GM12878 (cell line): ENCODE measurements at regions not wholly inside any gene's neighbourhood (a gene's known extent, or its start where the extent isn't known, plus 50 kb on each side); places are given as distances from the start of the nearest gene placed in this dataset.

ENCODE experiments used
- ATAC-seq: fragments of 200-7000 bp; cut with Tn5 transposase; 3 replicates; pipeline ENCODE4 v1.9.1; 2020; ENCODE audit warnings: mild to moderate bottlenecking, moderate library complexity
- BruUV-seq: library from RNA; stranded (reverse); fragments of 400-500 nt; replicated peaks from 2 replicates; lab custom pipeline; 2021; lab: Mats Ljungman, UMichigan
- CTCF ChIA-PET: fragments of 300-600 bp; sonication (Branson Sonifier 250); formaldehyde crosslinking; extraction: SDS; loops from one replicate; lab custom pipeline; 2021; ENCODE audit warnings: inconsistent platforms; lab: Yijun Ruan, JAX
- POLR2A ChIA-PET: fragments of 350-600 bp; formaldehyde crosslinking; extraction: SDS; loops from one replicate; lab custom pipeline; 2021; ENCODE audit warnings: inconsistent platforms; lab: Charles Lee
- RAD21 ChIA-PET: fragments of 300-600 bp; sonication (Branson Sonifier 250); formaldehyde crosslinking; loops from one replicate; lab custom pipeline; 2023; ENCODE audit warnings: antibody characterized with exemption; ENCODE audit not compliant: unreplicated experiment; lab: Charles Lee
- SMC1A ChIA-PET: fragments of 300-600 bp; sonication (Branson Sonifier 250); formaldehyde crosslinking; loops from one replicate; lab custom pipeline; 2023; ENCODE audit not compliant: unreplicated experiment, uncharacterized antibody; lab: Charles Lee
- DNase-seq: peaks from one replicate; pipeline ENCODE4 v3.0.0-alpha.2; 2011; ENCODE audit warnings: low read depth, low spot score
- FAIRE-seq: peaks from 3 replicates; lab custom pipeline; 2011; peaks lifted over from hg19 to GRCh38; lab: Jason Lieb, UNC
- H2AFZ ChIP-seq: 2 replicates; pipeline ENCODE4 v1.6.0; 2011; ENCODE audit warnings: low read depth, low read length, control low read depth; ENCODE audit not compliant: control insufficient read depth
- H3K27ac ChIP-seq: 2 replicates; pipeline ENCODE4 v1.5.1; 2011; ENCODE audit warnings: control low read depth; ENCODE audit not compliant: control insufficient read depth, insufficient read depth
- H3K27me3 ChIP-seq, 2 experiments: replicated peaks in 1 of 2; 2 replicates each; pipeline versions ENCODE4 v1.6.0 to v1.6.1; 2011; ENCODE audit warnings: low read length in 1 of 2; ENCODE audit not compliant: control insufficient read depth in 2 of 2, insufficient read depth in 2 of 2
- H3K36me3 ChIP-seq, 2 experiments: 2 replicates each; pipeline ENCODE4 v1.5.1; 2011; ENCODE audit warnings: low read length in 1 of 2; ENCODE audit not compliant: control insufficient read depth in 2 of 2, insufficient read depth in 2 of 2
- H3K4me1 ChIP-seq: 2 replicates; pipeline ENCODE4 v1.6.1; 2011; ENCODE audit warnings: mild to moderate bottlenecking, low read length, moderate library complexity, mixed read lengths; ENCODE audit not compliant: control insufficient read depth, insufficient read depth
- H3K4me2 ChIP-seq: 2 replicates; pipeline ENCODE4 v1.6.0; 2011; ENCODE audit warnings: control low read depth; ENCODE audit not compliant: control insufficient read depth, insufficient read depth
- H3K4me3 ChIP-seq: fragments of 200-600 bp; sonication (generic); 2 replicates; pipeline ENCODE4 v1.5.1; 2016
- H3K79me2 ChIP-seq: 2 replicates; pipeline ENCODE4 v1.6.0; 2011; ENCODE audit warnings: low read length; ENCODE audit not compliant: control insufficient read depth, insufficient read depth
- H3K9ac ChIP-seq: 2 replicates; pipeline ENCODE4 v1.8.0; 2011; ENCODE audit warnings: low read length, control low read depth, mixed read lengths; ENCODE audit not compliant: control insufficient read depth, insufficient read depth
- H3K9me3 ChIP-seq: replicated peaks from 3 replicates; pipeline ENCODE4 v1.5.1; 2011; ENCODE audit warnings: mild to moderate bottlenecking, low read length; ENCODE audit not compliant: control insufficient read depth, insufficient read depth
- H4K20me1 ChIP-seq: 2 replicates; pipeline ENCODE4 v1.6.0; 2011; ENCODE audit not compliant: control insufficient read depth, insufficient read depth
- BACH1 ChIP-seq: fragments of 450-650 bp; IDR thresholded peaks from 2 replicates; pipeline ENCODE4 v1.6.1; 2017; ENCODE audit warnings: mild to moderate bottlenecking, borderline replicate concordance
- DPF2 ChIP-seq: fragments of 450-650 bp; IDR thresholded peaks from 2 replicates; pipeline ENCODE4 v1.6.1; 2017; ENCODE audit warnings: mild to moderate bottlenecking
- E2F8 ChIP-seq: fragments of 450-650 bp; IDR thresholded peaks from 2 replicates; pipeline ENCODE4 v1.6.1; 2018; ENCODE audit warnings: mild to moderate bottlenecking, low read depth, moderate library complexity; ENCODE audit not compliant: partially characterized antibody
- IRF4 ChIP-seq: IDR thresholded peaks from 2 replicates; pipeline ENCODE4 v1.6.1; 2011; ENCODE audit warnings: low read depth, low read length
- JUNB ChIP-seq: IDR thresholded peaks from 2 replicates; pipeline ENCODE4 v1.6.1; 2016; ENCODE audit warnings: antibody characterized with exemption, mild to moderate bottlenecking
- MTA2 ChIP-seq: fragments of 450-650 bp; IDR thresholded peaks from 2 replicates; pipeline ENCODE4 v1.6.1; 2016; ENCODE audit warnings: low read depth, mild to moderate bottlenecking, moderate library complexity
- NR2C2 ChIP-seq: IDR thresholded peaks from 2 replicates; pipeline ENCODE4 v1.6.1; 2011; ENCODE audit warnings: borderline replicate concordance, low read depth; ENCODE audit not compliant: control insufficient read depth, insufficient read length
- NRF1 ChIP-seq: conservative IDR thresholded peaks from 2 replicates; pipeline ENCODE4 v1.6.1; 2011; ENCODE audit warnings: mild to moderate bottlenecking, low read depth, low read length, improper control_type of control experiment
- RAD21 ChIP-seq: IDR thresholded peaks from 2 replicates; pipeline ENCODE4 v1.6.1; 2011; ENCODE audit warnings: mild to moderate bottlenecking, low read depth, low read length, moderate library complexity; ENCODE audit not compliant: insufficient read depth
- RAD51 ChIP-seq: fragments of 450-650 bp; IDR thresholded peaks from 2 replicates; pipeline ENCODE4 v1.6.1; 2016; ENCODE audit warnings: moderate library complexity, mild to moderate bottlenecking, inconsistent platforms
- SMC3 ChIP-seq: IDR thresholded peaks from 2 replicates; pipeline ENCODE4 v1.6.1; 2011; ENCODE audit warnings: low read length, improper control_type of control experiment, borderline replicate concordance
- STAT3 ChIP-seq: IDR thresholded peaks from 2 replicates; pipeline ENCODE4 v1.6.1; 2011; ENCODE audit warnings: low read depth, low read length, improper control_type of control experiment
- WGBS: methylation state at CpG from one replicate; pipeline ENCODE4 v1.1.6; 2016; ENCODE audit warnings: low lambda C conversion rate; ENCODE audit not compliant: insufficient replicate concordance, insufficient coverage; ENCODE audit errors: missing lambda C conversion rate; 5-methylcytosine and 5-hydroxymethylcytosine counted together
- in situ Hi-C: fragments of 300-500 bp; cut with MboI; formaldehyde crosslinking; loops from 9 replicates; pipeline ENCODE4 v1.14.3; 2018; ENCODE audit warnings: mixed read lengths
- intact Hi-C: fragments of 100-400 bp; cut with micrococcal nuclease; formaldehyde crosslinking; loops from one replicate; pipeline ENCODE4 v1.14.2; 2022; ENCODE audit not compliant: unreplicated experiment
- TF ChIP-seq, protein P1 (sequence below): fragments of 450-650 bp; IDR thresholded peaks from 2 replicates; pipeline ENCODE4 v1.6.1; 2017; ENCODE audit warnings: borderline replicate concordance
- TF ChIP-seq, protein P2 (sequence below): fragments of 450-650 bp; IDR thresholded peaks from 2 replicates; pipeline ENCODE4 v1.6.1; 2017; ENCODE audit warnings: antibody characterized with exemption, mild to moderate bottlenecking, moderate library complexity
- TF ChIP-seq, protein P3 (sequence below): IDR thresholded peaks from 2 replicates; pipeline ENCODE4 v1.6.1; 2012; ENCODE audit warnings: low read length, inconsistent platforms

- H3K27me3 ChIP-seq = no peaks in the 10 kb centered on the region
- H3K4me3 ChIP-seq = no peak overlapping the region
- CTCF ChIA-PET = no interaction called here
- no peak for FAIRE-seq
- H4K20me1 ChIP-seq = no peaks in the 10 kb centered on the region
- no TSS peak for BruUV-seq
- no peaks in the 10 kb centered on the region for H3K36me3 ChIP-seq
- RAD21 ChIA-PET = no interaction called here
- no peak for ATAC-seq
- no peak overlapping the region for H3K27ac ChIP-seq
- H3K4me2 ChIP-seq = no peak overlapping the region
- in situ Hi-C loops = no loop called here
- SMC1A ChIA-PET = no interaction called here
- POLR2A ChIA-PET = no interaction called here
- DNase-seq = no peak
- H2AFZ ChIP-seq = no peak overlapping the region
- no peaks in the 10 kb centered on the region for H3K79me2 ChIP-seq
- TF ChIP-seq, protein P1, sequence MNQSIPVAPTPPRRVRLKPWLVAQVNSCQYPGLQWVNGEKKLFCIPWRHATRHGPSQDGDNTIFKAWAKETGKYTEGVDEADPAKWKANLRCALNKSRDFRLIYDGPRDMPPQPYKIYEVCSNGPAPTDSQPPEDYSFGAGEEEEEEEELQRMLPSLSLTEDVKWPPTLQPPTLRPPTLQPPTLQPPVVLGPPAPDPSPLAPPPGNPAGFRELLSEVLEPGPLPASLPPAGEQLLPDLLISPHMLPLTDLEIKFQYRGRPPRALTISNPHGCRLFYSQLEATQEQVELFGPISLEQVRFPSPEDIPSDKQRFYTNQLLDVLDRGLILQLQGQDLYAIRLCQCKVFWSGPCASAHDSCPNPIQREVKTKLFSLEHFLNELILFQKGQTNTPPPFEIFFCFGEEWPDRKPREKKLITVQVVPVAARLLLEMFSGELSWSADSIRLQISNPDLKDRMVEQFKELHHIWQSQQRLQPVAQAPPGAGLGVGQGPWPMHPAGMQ = no peak
- no peak for TF ChIP-seq JUNB
- TF ChIP-seq DPF2 = no peak
- TF ChIP-seq, protein P2, sequence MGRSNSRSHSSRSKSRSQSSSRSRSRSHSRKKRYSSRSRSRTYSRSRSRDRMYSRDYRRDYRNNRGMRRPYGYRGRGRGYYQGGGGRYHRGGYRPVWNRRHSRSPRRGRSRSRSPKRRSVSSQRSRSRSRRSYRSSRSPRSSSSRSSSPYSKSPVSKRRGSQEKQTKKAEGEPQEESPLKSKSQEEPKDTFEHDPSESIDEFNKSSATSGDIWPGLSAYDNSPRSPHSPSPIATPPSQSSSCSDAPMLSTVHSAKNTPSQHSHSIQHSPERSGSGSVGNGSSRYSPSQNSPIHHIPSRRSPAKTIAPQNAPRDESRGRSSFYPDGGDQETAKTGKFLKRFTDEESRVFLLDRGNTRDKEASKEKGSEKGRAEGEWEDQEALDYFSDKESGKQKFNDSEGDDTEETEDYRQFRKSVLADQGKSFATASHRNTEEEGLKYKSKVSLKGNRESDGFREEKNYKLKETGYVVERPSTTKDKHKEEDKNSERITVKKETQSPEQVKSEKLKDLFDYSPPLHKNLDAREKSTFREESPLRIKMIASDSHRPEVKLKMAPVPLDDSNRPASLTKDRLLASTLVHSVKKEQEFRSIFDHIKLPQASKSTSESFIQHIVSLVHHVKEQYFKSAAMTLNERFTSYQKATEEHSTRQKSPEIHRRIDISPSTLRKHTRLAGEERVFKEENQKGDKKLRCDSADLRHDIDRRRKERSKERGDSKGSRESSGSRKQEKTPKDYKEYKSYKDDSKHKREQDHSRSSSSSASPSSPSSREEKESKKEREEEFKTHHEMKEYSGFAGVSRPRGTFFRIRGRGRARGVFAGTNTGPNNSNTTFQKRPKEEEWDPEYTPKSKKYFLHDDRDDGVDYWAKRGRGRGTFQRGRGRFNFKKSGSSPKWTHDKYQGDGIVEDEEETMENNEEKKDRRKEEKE = no peak
- TF ChIP-seq NRF1 = no peak
- no peak for TF ChIP-seq RAD21
- no peak for TF ChIP-seq E2F8
- TF ChIP-seq SMC3 = no peak
- TF ChIP-seq STAT3 = no peak
- no peak for TF ChIP-seq MTA2
- no peak for TF ChIP-seq IRF4
- no peak for TF ChIP-seq BACH1
- no peak for TF ChIP-seq NR2C2
- TF ChIP-seq, protein P3, sequence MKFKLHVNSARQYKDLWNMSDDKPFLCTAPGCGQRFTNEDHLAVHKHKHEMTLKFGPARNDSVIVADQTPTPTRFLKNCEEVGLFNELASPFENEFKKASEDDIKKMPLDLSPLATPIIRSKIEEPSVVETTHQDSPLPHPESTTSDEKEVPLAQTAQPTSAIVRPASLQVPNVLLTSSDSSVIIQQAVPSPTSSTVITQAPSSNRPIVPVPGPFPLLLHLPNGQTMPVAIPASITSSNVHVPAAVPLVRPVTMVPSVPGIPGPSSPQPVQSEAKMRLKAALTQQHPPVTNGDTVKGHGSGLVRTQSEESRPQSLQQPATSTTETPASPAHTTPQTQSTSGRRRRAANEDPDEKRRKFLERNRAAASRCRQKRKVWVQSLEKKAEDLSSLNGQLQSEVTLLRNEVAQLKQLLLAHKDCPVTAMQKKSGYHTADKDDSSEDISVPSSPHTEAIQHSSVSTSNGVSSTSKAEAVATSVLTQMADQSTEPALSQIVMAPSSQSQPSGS = no peak
- TF ChIP-seq RAD51 = no peak
- H3K9ac ChIP-seq = no peak overlapping the region
- no peaks in the 10 kb centered on the region; the same call in 2 of the 3 replicates for H3K9me3 ChIP-seq
- no peaks in the 10 kb centered on the region for H3K4me1 ChIP-seq
- intact Hi-C loops = no loop called here
- 100% methylated on average over 2 of the region's 2 CpGs for WGBS
These were observed 69.9 kb upstream of the NKX1-1 start for GRCh38 chr4:1476140-1476513.
